Cardiac fibroblast (primary cell): ENCODE measurements at regions not wholly inside any gene's neighbourhood (a gene's known extent, or its start where the extent isn't known, plus 50 kb on each side); places are given as distances from the start of the nearest gene placed in this dataset.

ENCODE experiments used
- DNase-seq, 2 donors: peaks; one replicate each; pipeline versions ENCODE4 v3.0.0 to v3.0.0-alpha.2; 2010; ENCODE audit warnings: low read depth in 2 of 2
- H3K4me3 ChIP-seq, 2 donors: replicated peaks in 1 of 2; 1 replicate in 1 of 2; 2 replicates in 1 of 2; pipeline ENCODE4 v1.5.1; 2011; ENCODE audit warnings: low read depth in 2 of 2, low read length in 2 of 2, mild to moderate bottlenecking in 2 of 2, moderate library complexity in 1 of 2
- CTCF ChIP-seq: IDR thresholded peaks from one replicate; pipeline ENCODE4 v1.5.1; 2011; ENCODE audit warnings: low read depth, mild to moderate bottlenecking, low read length, inconsistent platforms

- DNase-seq, result no peak
- no peak for TF ChIP-seq CTCF
- no peak overlapping the region for H3K4me3 ChIP-seq
Observed at GRCh38 chr10:110416776-110417711, 80.7 kb upstream of the DUSP5 start.

GRCh38 chr10:110418218-110418617 lies 79.5 kb upstream of the DUSP5 start:
- no peak overlapping the region for H3K4me3 ChIP-seq
- no peak for TF ChIP-seq CTCF

GRCh38 chr10:110419265-110419664 lies 78.4 kb upstream of the DUSP5 start:
- no peak for DNase-seq
- TF ChIP-seq CTCF, result no peak
- no peak overlapping the region for H3K4me3 ChIP-seq

More at GRCh38 chr10:110418218-110418617, 79.5 kb upstream of the DUSP5 start:
- DNase-seq, result no peak

- DNase-seq, result peak; percentile 87 to 91
- no peak for TF ChIP-seq CTCF
- no peak overlapping the region for H3K4me3 ChIP-seq
Observed at GRCh38 chr10:110420401-110421193, 77.1 kb upstream of the DUSP5 start.

GRCh38 chr10:110421512-110422138 lies 76.1 kb upstream of the DUSP5 start:
- DNase-seq, result no peak
- TF ChIP-seq CTCF, result no peak

GRCh38 chr10:110422548-110422947 lies 75.2 kb upstream of the DUSP5 start:
- no peak overlapping the region for H3K4me3 ChIP-seq
- TF ChIP-seq CTCF, result no peak
- DNase-seq, result no peak

More at GRCh38 chr10:110421512-110422138, 76.1 kb upstream of the DUSP5 start:
- H3K4me3 ChIP-seq, result no peak overlapping the region
